IgD-negative memory B cell (primary cell): ENCODE measurements at regions not wholly inside any gene's neighbourhood (a gene's known extent, or its start where the extent isn't known, plus 50 kb on each side); places are given as distances from the start of the nearest gene placed in this dataset.

Source experiments
- H3K27ac Mint-ChIP-seq, 3 donors: one replicate each; pipeline ENCODE4 v1.8.0; 2020 to 2022; ENCODE audit warnings: mild to moderate bottlenecking in 3 of 3, mixed read lengths in 3 of 3, moderate library complexity in 1 of 3
- H3K27me3 Mint-ChIP-seq: one replicate; pipeline ENCODE4 v1.8.0; 2021; ENCODE audit warnings: mixed read lengths
- H3K36me3 Mint-ChIP-seq: one replicate; pipeline ENCODE4 v1.8.0; 2020; ENCODE audit warnings: mild to moderate bottlenecking, mixed read lengths
- H3K4me1 Mint-ChIP-seq, 3 donors: one replicate each; pipeline ENCODE4 v1.8.0; 2020 to 2022; ENCODE audit warnings: mixed read lengths in 3 of 3, mild to moderate bottlenecking in 1 of 3
- H3K4me3 Mint-ChIP-seq, 4 donors: one replicate each; pipeline ENCODE4 v1.8.0; 2020 to 2022; ENCODE audit warnings: mild to moderate bottlenecking in 4 of 4, mixed read lengths in 4 of 4, moderate library complexity in 3 of 4
- H3K9me3 Mint-ChIP-seq, 3 donors: one replicate each; pipeline ENCODE4 v1.8.0; 2020 to 2021; ENCODE audit warnings: mixed read lengths in 3 of 3, mild to moderate bottlenecking in 1 of 3

- Mint-ChIP-seq H3K27ac (no peak overlapping the region), H3K9me3 (peaks cover 0 to 3% (median 0%) of the 10 kb centered on the region in 3 donors), H3K4me1 (no peaks in the 10 kb centered on the region), H3K36me3 (no peaks in the 10 kb centered on the region), H3K27me3 (no peaks in the 10 kb centered on the region), H3K4me3 (no peak overlapping the region)
These were observed 112.1 kb downstream of the NUDT12 start for GRCh38 chr5:103450333-103451061.

- no peaks in the 10 kb centered on the region for H3K27me3 Mint-ChIP-seq
- H3K4me3 Mint-ChIP-seq, result no peak overlapping the region
- peaks cover 3 to 7% (median 5%) of the 10 kb centered on the region in 3 donors for H3K4me1 Mint-ChIP-seq
- no peak overlapping the region for H3K27ac Mint-ChIP-seq
- peaks cover 0 to 4% (median 0%) of the 10 kb centered on the region in 3 donors for H3K9me3 Mint-ChIP-seq
- no peaks in the 10 kb centered on the region for H3K36me3 Mint-ChIP-seq
These were observed 115.8 kb downstream of the NUDT12 start for GRCh38 chr5:103446813-103447212.

GRCh38 chr5:103445426-103446035 lies 117.1 kb downstream of the NUDT12 start:
- H3K4me3 Mint-ChIP-seq, result no peak overlapping the region
- no peaks in the 10 kb centered on the region for H3K36me3 Mint-ChIP-seq
- H3K27me3 Mint-ChIP-seq, result no peaks in the 10 kb centered on the region
- no peak overlapping the region for H3K27ac Mint-ChIP-seq
- H3K4me1 Mint-ChIP-seq, result peaks cover 3 to 7% (median 5%) of the 10 kb centered on the region in 3 donors
- peaks cover 0 to 4% (median 0%) of the 10 kb centered on the region in 3 donors for H3K9me3 Mint-ChIP-seq

- Mint-ChIP-seq H3K4me3 (peak overlapping the region in 1 of 4 donors; percentile 77), H3K27me3 (no peaks in the 10 kb centered on the region), H3K27ac (no peak overlapping the region), H3K4me1 (peaks cover 3 to 7% (median 5%) of the 10 kb centered on the region in 3 donors), H3K36me3 (peaks cover 2% of the 10 kb centered on the region), H3K9me3 (peaks cover 0 to 7% (median 4%) of the 10 kb centered on the region in 3 donors)
These were observed 118.1 kb downstream of the NUDT12 start for GRCh38 chr5:103444333-103445038.

- Mint-ChIP-seq H3K27ac (no peak overlapping the region), H3K4me1 (peaks cover 3 to 7% (median 5%) of the 10 kb centered on the region in 3 donors), H3K9me3 (peaks cover 6 to 9% (median 7%) of the 10 kb centered on the region in 3 donors), H3K27me3 (no peaks in the 10 kb centered on the region), H3K4me3 (no peak overlapping the region), H3K36me3 (peaks cover 2% of the 10 kb centered on the region)
These were observed 119.8 kb downstream of the NUDT12 start for GRCh38 chr5:103442750-103443149.

- Mint-ChIP-seq H3K36me3 (peaks cover 2% of the 10 kb centered on the region), H3K4me3 (no peak overlapping the region), H3K4me1 (peaks cover 3 to 7% (median 5%) of the 10 kb centered on the region in 3 donors), H3K27ac (no peak overlapping the region), H3K27me3 (no peaks in the 10 kb centered on the region), H3K9me3 (peaks cover 6 to 12% (median 7%) of the 10 kb centered on the region in 3 donors)
These were observed 121.1 kb downstream of the NUDT12 start for GRCh38 chr5:103441523-103441922.

- no peak overlapping the region for H3K27ac Mint-ChIP-seq
- H3K27me3 Mint-ChIP-seq, result no peaks in the 10 kb centered on the region
- no peaks in the 10 kb centered on the region for H3K4me1 Mint-ChIP-seq
- no peak overlapping the region for H3K4me3 Mint-ChIP-seq
- peaks cover 3 to 12% (median 7%) of the 10 kb centered on the region in 3 donors for H3K9me3 Mint-ChIP-seq
- peaks cover 2% of the 10 kb centered on the region for H3K36me3 Mint-ChIP-seq
These were observed 123.6 kb downstream of the NUDT12 start for GRCh38 chr5:103439007-103439406.

- Mint-ChIP-seq H3K4me1 (no peaks in the 10 kb centered on the region), H3K9me3 (peaks cover 2 to 12% (median 7%) of the 10 kb centered on the region in 3 donors), H3K27me3 (no peaks in the 10 kb centered on the region), H3K27ac (no peak overlapping the region), H3K36me3 (peaks cover 2% of the 10 kb centered on the region), H3K4me3 (no peak overlapping the region)
These were observed 125.9 kb downstream of the NUDT12 start for GRCh38 chr5:103436656-103437055.

GRCh38 chr5:103436112-103436511 lies 126.5 kb downstream of the NUDT12 start:
- Mint-ChIP-seq H3K4me1 (no peaks in the 10 kb centered on the region), H3K9me3 (peaks cover 2 to 12% (median 7%) of the 10 kb centered on the region in 3 donors), H3K27me3 (no peaks in the 10 kb centered on the region), H3K27ac (no peak overlapping the region), H3K36me3 (peaks cover 2% of the 10 kb centered on the region), H3K4me3 (no peak overlapping the region)

- Mint-ChIP-seq H3K4me1 (no peaks in the 10 kb centered on the region), H3K9me3 (peaks cover 2 to 12% (median 5%) of the 10 kb centered on the region in 3 donors), H3K4me3 (no peak overlapping the region), H3K27ac (no peak overlapping the region), H3K27me3 (no peaks in the 10 kb centered on the region), H3K36me3 (peaks cover 2% of the 10 kb centered on the region)
These were observed 127.3 kb downstream of the NUDT12 start for GRCh38 chr5:103435136-103435889.

- Mint-ChIP-seq H3K4me1 (no peaks in the 10 kb centered on the region), H3K27me3 (no peaks in the 10 kb centered on the region), H3K36me3 (no peaks in the 10 kb centered on the region)
These were observed 128.5 kb downstream of the NUDT12 start for GRCh38 chr5:103434057-103434456.

GRCh38 chr5:103433211-103433610 lies 129.4 kb downstream of the NUDT12 start:
- no peak overlapping the region for H3K4me3 Mint-ChIP-seq

More at GRCh38 chr5:103434057-103434456, 128.5 kb downstream of the NUDT12 start:
- H3K27ac Mint-ChIP-seq, result no peak overlapping the region
- peaks cover 0 to 12% (median 2%) of the 10 kb centered on the region in 3 donors for H3K9me3 Mint-ChIP-seq
- no peak overlapping the region for H3K4me3 Mint-ChIP-seq

GRCh38 chr5:103428923-103429322 lies 133.7 kb downstream of the NUDT12 start:
- no peaks in the 10 kb centered on the region for H3K9me3 Mint-ChIP-seq
- no peaks in the 10 kb centered on the region for H3K4me1 Mint-ChIP-seq
- no peaks in the 10 kb centered on the region for H3K27me3 Mint-ChIP-seq
- no peak overlapping the region for H3K4me3 Mint-ChIP-seq
- no peaks in the 10 kb centered on the region for H3K36me3 Mint-ChIP-seq
- no peak overlapping the region for H3K27ac Mint-ChIP-seq

More at GRCh38 chr5:103433211-103433610, 129.4 kb downstream of the NUDT12 start:
- Mint-ChIP-seq H3K9me3 (peaks cover 0 to 5% (median 0%) of the 10 kb centered on the region in 3 donors), H3K36me3 (no peaks in the 10 kb centered on the region), H3K4me1 (no peaks in the 10 kb centered on the region), H3K27ac (no peak overlapping the region), H3K27me3 (no peaks in the 10 kb centered on the region)

- H3K9me3 Mint-ChIP-seq, result no peaks in the 10 kb centered on the region
- H3K27me3 Mint-ChIP-seq, result no peaks in the 10 kb centered on the region
- H3K4me1 Mint-ChIP-seq, result no peaks in the 10 kb centered on the region
- H3K27ac Mint-ChIP-seq, result no peak overlapping the region
- H3K4me3 Mint-ChIP-seq, result no peak overlapping the region
- H3K36me3 Mint-ChIP-seq, result no peaks in the 10 kb centered on the region
These were observed 134.1 kb downstream of the NUDT12 start for GRCh38 chr5:103428411-103428871.
